ENCODE measurements at regions not wholly inside any gene's neighbourhood (a gene's known extent, or its start where the extent isn't known, plus 50 kb on each side); places are given as distances from the start of the nearest gene placed in this dataset.

DNA sequence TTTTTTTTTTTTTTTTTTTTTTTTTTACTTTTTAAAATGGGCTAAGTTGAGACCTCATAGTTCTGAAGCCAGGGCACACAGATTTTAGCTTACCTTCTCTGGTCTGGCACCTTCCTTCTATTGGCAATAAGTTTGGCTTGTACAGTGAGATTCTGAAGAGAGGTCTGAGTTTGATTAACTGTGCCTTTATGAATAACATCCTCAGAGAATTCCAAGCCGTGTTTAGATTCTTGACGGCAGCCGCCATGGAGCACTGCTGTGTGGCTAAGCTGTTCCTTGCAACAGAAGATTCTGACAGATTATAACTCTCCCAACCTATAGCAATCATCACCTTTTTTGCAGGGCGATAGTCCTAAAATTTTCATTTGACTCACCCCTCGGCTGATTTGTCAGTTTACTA lies 354.9 kb upstream of the FAR2 start:
- no peak for DNase-seq (ENCODE audit: low read depth)
- no peak for TF ChIP-seq CTCF (conservative IDR thresholded peaks at IDR 0.05; ENCODE audit: low read depth, low read length)
- no peak overlapping the region for H3K4me3 ChIP-seq (ENCODE audit: low read length)

- no peak for TF ChIP-seq CTCF (conservative IDR thresholded peaks at IDR 0.05; ENCODE audit: low read depth, low read length)
- no peak for DNase-seq (ENCODE audit: low read depth)
- no peak overlapping the region for H3K4me3 ChIP-seq (ENCODE audit: low read length)
These were observed 354.3 kb upstream of the FAR2 start for GRCh38 chr12:28794786-28795185.

GRCh38 chr12:28795311-28795710 lies 353.8 kb upstream of the FAR2 start:
- H3K4me3 ChIP-seq (ENCODE audit: low read length): no peak overlapping the region
- no peak for TF ChIP-seq CTCF (conservative IDR thresholded peaks at IDR 0.05; ENCODE audit: low read depth, low read length)
- DNase-seq (ENCODE audit: low read depth): no peak

DNA sequence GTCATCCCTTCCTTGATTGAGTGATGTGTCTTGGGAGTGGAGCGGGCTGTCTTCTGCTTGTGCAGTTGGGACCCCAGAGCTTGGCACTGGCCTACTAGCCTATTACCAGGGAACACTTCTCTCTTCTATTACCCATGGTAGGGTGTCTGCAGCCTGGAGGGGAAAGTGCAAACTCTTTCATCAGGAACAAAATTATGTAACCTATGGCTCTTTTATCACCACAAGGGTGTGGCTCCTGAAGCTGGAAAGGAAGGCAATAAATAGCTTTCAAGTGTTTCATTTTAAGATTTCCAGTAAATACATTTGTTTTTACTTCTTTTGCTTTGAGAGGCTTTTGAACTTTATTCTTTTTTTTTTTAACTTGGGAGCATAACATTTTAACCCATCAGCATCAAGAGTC lies 349.7 kb upstream of the FAR2 start:
- DNase-seq (ENCODE audit: low read depth): no peak
- H3K4me3 ChIP-seq (ENCODE audit: low read length): no peak overlapping the region
- no peak for TF ChIP-seq CTCF (conservative IDR thresholded peaks at IDR 0.05; ENCODE audit: low read depth, low read length)

GRCh38 chr12:28800129-28800528 lies 348.9 kb upstream of the FAR2 start:
- TF ChIP-seq CTCF (conservative IDR thresholded peaks at IDR 0.05; ENCODE audit: low read depth, low read length): no peak
- DNase-seq (ENCODE audit: low read depth): no peak
- H3K4me3 ChIP-seq (ENCODE audit: low read length): no peak overlapping the region

GRCh38 chr12:28802706-28803438 lies 346.2 kb upstream of the FAR2 start:
- TF ChIP-seq CTCF (conservative IDR thresholded peaks at IDR 0.05; ENCODE audit: low read depth, low read length): no peak
- no peak overlapping the region for H3K4me3 ChIP-seq (ENCODE audit: low read length)
- DNase-seq (ENCODE audit: low read depth): no peak

GRCh38 chr12:28807535-28807934 lies 341.5 kb upstream of the FAR2 start:
- DNase-seq (ENCODE audit: low read depth): no peak
- TF ChIP-seq CTCF (conservative IDR thresholded peaks at IDR 0.05; ENCODE audit: low read depth, low read length): no peak
- H3K4me3 ChIP-seq (ENCODE audit: low read length): no peak overlapping the region

Data from retinal pigment epithelial cell (primary cell).